ENCODE measurements at regions not wholly inside any gene's neighbourhood (a gene's known extent, or its start where the extent isn't known, plus 50 kb on each side); places are given as distances from the start of the nearest gene placed in this dataset.
A peak's percentile ranks its signal among the peaks of the same experiment; 100 is the strongest.

DNA sequence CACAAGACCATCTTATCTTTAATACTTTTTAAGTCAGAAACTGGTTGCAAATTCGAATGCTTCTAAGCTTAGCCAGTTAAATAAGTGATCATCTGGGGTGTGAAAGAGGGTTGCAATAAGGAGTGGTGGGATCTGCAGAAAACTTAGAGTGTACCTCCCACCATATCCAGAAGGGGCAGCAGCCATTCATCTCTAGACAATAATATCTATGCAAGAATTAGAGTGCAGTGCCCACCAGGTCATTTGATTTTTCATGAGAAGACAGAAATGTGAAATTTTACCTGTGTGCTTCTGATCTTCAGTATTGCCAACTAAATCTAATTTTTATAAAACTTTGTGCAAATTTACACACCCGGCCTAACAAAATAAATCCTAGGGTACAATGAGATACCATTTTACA is 127.2 kb upstream of the SP4 start:
- peak; percentile 46 for TF ChIP-seq CTCF (IDR thresholded peaks at IDR 0.05; ENCODE audit: low read depth, low read length)
- peak; percentile 9 for DNase-seq
- Histone ChIP-seq H3K4me1 (no peaks in the 10 kb centered on the region), H3K27me3 (no peaks in the 10 kb centered on the region), H3K36me3 (no peaks in the 10 kb centered on the region), H3K4me3 (ENCODE audit: low read depth, low read length) (no peak overlapping the region), H3K9me3 (no peaks in the 10 kb centered on the region)

DNA sequence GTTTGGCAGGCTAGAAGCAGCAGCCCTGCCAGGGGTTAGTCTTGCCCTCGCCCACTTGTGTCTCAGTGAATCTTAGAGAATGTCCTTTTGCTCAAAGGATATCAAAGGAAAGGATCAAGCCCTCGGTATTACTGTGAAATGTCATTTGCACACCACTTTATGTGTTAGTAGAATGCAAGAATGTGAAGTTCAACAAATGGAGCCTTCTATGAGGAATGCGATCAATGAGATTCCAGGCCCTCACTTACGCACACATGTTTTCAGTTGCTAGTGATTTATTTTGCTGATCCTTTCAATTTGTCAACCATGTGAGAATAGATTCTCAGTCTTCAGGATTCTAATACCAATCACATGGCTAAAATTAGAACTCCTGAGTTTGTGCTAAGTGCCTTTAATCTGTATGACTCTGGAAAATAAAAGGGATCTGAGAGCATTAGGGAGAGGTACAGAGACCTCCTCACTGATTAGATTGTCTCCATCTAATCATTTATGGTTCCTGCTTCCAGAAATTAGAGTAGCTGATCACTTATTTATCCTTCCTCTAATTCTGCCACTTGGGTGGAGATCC is 123.0 kb upstream of the SP4 start:
- Histone ChIP-seq H3K36me3 (no peaks in the 10 kb centered on the region), H3K4me3 (ENCODE audit: low read depth, low read length) (no peak overlapping the region), H3K4me1 (no peaks in the 10 kb centered on the region), H3K27me3 (no peaks in the 10 kb centered on the region), H3K9me3 (no peaks in the 10 kb centered on the region)
- no peak for DNase-seq
- no peak for TF ChIP-seq CTCF (IDR thresholded peaks at IDR 0.05; ENCODE audit: low read depth, low read length)

DNA sequence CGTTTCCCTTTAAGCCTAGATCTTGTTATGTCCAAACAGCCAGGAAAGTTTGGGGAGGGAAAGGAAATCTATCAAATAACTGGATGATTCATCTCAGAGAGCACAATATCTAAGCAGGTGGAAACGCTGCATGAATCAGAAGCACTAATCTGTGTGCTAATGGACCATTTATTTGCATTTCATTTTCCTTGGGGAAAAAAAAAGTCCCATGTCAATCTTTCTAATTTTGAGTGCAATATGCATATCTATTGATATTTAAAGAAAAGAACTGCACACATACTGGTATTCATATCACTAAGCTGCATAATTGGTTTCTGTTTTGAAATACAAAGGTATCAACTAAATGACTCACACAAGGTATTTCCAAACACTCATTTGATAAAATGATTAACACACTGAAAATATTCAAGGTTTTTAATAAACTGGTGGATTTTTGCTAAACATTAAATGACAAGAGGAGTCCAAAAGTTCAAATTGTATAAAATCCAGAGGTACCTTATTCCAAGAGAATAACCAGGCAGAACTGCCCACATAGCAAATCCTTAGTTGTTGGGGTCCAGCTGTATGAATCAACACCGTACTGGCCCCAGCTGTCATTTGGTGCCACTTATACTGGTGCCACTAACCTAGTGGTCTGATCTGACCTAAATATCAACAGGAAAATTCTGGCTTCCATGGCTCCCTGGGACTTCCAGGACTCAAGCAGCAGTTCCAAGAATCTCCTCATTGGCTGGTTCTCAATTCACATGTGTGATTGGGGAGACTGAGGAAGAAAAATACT is 122.2 kb upstream of the SP4 start:
- H3K9me3 ChIP-seq: no peaks in the 10 kb centered on the region
- no peaks in the 10 kb centered on the region for H3K4me1 ChIP-seq
- no peaks in the 10 kb centered on the region for H3K36me3 ChIP-seq
- DNase-seq: no peak
- TF ChIP-seq CTCF (IDR thresholded peaks at IDR 0.05; ENCODE audit: low read depth, low read length): no peak
- no peak overlapping the region for H3K4me3 ChIP-seq (ENCODE audit: low read depth, low read length)
- H3K27me3 ChIP-seq: no peaks in the 10 kb centered on the region

DNA sequence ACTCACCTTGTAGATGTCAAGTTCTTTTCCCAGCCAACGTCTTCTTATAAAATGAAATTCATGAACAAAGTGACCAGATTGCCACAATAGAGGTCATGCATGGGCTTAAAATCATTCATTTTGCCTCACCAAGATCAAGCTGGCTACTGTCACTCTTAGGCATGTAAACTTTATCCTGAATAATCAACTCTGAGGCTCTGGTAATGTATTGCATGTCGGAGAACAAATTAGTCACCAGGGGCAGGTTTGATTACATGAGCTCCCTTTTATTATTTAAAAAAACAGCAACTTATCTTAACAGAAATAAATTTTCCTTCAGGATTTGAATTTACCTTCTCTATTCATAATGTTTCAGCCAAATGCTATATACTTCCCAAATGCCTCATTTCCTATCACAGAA is 112.9 kb upstream of the SP4 start:
- no peak overlapping the region for H3K4me3 ChIP-seq (ENCODE audit: low read depth, low read length)
- H3K4me1 ChIP-seq: no peaks in the 10 kb centered on the region
- peaks cover 9% of the 10 kb centered on the region; the same call in 1 of the 2 replicates for H3K27me3 ChIP-seq
- no peak for TF ChIP-seq CTCF (IDR thresholded peaks at IDR 0.05; ENCODE audit: low read depth, low read length)
- no peaks in the 10 kb centered on the region for H3K36me3 ChIP-seq
- no peaks in the 10 kb centered on the region for H3K9me3 ChIP-seq
- DNase-seq: no peak

- H3K36me3 ChIP-seq: no peaks in the 10 kb centered on the region
- H3K4me3 ChIP-seq (ENCODE audit: low read depth, low read length): no peak overlapping the region
- no peak for TF ChIP-seq CTCF (IDR thresholded peaks at IDR 0.05; ENCODE audit: low read depth, low read length)
- peaks cover 9% of the 10 kb centered on the region; the same call in 1 of the 2 replicates for H3K27me3 ChIP-seq
- no peaks in the 10 kb centered on the region for H3K4me1 ChIP-seq
- DNase-seq: no peak
- H3K9me3 ChIP-seq: no peaks in the 10 kb centered on the region
These were observed 109.6 kb upstream of the SP4 start for GRCh38 chr7:21317966-21318915.

Data from BE2C (cell line).